NCI-H2081 (cell line): ENCODE measurements at regions not wholly inside any gene's neighbourhood (a gene's known extent, or its start where the extent isn't known, plus 50 kb on each side); places are given as distances from the start of the nearest gene placed in this dataset.

Source experiments
- DNase-seq, 2 experiments: peaks; one replicate each; lab custom pipeline; 2025; lab: John Stamatoyannopoulos, UW

- DNase-seq = no peak
Observed at GRCh38 chr4:184575306-184575705, 73.9 kb downstream of the CASP3 start.

DNA sequence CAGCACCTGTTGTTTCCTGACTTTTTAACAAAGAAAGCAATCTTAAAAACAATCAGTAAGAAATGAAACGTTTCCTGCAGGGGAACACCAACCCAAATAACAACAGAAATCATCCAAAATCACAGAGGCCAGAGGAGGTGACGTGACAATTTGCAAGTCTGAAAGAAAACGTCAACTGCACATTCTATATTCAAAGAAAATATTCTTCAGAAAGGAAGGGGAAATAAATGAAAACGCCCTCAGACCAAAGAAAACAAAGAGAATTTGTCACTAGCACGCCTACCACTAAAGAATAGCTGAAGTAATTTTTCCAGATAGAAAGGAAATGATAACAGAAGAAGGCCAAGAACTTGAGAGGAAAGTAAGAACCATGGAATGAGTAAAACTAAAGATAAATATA lies 74.4 kb downstream of the CASP3 start:
- no peak for DNase-seq

GRCh38 chr4:184573701-184574100 lies 75.5 kb downstream of the CASP3 start:
- DNase-seq = no peak

GRCh38 chr4:184568770-184569169 lies 80.5 kb downstream of the CASP3 start:
- DNase-seq = no peak

DNA sequence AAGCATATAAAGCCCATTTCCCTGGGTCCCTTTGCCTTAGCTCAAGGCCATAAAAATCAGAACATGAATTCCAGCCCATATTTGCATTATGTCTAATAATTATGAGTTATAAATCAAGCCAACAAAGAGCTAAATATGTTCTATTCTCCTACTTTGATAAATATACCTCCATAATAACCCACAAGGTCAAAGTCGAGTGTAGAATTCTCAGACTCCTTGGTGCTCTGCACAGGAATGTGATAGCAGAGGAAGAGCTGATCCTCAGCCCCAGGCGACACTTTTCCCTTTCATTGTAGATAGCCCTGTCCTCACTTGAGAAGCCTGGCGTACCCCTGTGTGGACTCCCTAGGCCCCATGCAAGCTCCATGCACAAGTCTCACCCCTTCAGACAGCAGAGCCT lies 85.6 kb downstream of the CASP3 start:
- no peak for DNase-seq

- no peak for DNase-seq
Observed at GRCh38 chr4:184558996-184559395, 84.6 kb upstream of the IRF2 start.

- no peak for DNase-seq
Observed at GRCh38 chr4:184553891-184554290, 79.5 kb upstream of the IRF2 start.

DNA sequence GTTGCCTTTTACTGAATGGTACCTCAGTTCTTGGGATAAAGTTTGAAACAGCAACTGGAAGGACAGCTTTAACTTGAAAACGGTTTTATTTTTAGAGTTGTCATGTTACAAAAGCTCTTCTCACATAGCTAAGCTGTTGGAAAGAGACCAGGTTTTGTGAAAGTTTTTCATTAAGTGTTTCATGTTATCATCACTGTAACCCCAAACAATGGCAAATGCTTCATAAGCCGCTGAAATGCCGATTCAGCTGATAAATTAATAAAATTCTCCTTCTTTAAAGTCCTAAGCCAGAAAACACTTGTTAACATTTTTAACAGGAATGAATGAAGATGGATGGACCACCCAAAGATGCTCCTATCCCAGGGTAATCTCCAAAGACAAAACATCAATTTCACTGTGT lies 76.1 kb upstream of the IRF2 start:
- no peak for DNase-seq

DNA sequence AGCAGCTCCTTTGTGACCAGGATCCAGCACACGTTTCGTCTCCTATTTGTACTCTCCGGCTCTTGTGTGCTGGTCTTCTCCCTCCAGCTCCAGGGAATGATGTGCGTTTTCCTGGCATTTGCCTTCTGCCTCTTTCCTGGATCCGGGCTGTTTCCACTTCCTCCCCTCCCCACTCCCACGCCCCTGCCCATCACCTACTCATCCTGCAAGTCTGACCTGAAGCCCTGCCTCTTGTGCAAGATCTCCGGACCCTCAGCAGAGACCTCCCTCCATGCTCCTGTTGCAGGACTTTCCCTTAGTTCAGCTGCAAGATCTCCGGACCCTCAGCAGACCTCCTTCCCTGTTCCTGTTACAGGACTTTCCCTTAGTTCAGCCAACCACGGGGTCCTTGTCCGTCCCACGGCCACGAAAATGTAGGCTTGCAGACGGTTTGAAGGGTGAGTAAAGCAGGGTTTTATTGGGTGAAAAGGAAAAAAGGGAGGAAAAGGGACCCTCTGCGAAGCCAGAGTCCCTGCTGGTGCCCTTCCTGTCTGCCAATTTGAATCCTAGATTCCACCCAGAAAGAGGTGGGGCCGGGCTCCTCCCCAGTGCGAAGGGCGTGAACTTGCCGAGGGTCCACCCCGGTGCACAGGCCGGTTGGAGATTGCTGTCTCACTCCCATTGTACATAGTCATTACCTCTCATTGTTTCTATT lies 74.4 kb upstream of the IRF2 start:
- no peak for DNase-seq

DNA sequence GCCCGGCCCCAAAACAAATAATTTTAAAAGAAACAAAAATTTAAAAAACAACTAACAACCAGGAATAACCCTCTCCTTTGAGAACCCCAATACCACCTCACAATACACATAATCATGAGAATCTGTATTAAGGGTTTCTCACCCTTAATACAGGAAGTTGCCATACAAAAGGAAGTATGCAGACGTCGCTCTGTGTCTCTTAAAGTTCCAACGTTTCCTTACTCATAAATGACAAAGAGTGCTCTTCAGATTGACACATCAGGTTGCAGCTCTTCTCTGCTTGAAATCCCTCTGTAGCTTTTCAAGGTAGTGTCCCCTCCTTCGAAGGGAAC lies 73.9 kb upstream of the IRF2 start:
- no peak for DNase-seq

- DNase-seq = no peak
Observed at GRCh38 chr4:184544788-184545409, 70.5 kb upstream of the IRF2 start.

- DNase-seq = no peak
Observed at GRCh38 chr4:184541907-184542306, 67.6 kb upstream of the IRF2 start.

- DNase-seq = no peak
Observed at GRCh38 chr4:184540307-184540706, 66.0 kb upstream of the IRF2 start.

GRCh38 chr4:184538023-184538599 lies 63.8 kb upstream of the IRF2 start:
- DNase-seq = peak; percentile 53 to 78

GRCh38 chr4:184537269-184538022 lies 63.1 kb upstream of the IRF2 start:
- peak; percentile 85 to 90 for DNase-seq

DNA sequence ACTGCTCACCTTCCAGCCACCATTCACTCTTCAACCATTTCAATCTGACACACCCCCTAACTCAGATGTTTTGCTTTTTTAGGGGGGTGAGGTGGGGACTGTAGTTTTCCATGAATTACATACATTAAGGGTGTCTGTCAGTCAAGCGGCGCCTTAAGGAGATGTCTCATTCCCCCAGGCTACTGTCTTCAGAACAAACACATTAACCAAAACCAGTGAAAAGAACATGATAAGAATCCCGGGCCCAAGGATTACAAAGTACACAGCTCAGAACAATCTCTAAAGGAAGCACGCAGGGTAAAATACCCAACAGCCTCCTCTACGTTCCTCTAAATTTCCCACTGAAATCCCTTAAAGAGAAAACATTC lies 62.5 kb upstream of the IRF2 start:
- no peak for DNase-seq

- DNase-seq = no peak
Observed at GRCh38 chr4:184536065-184536880, 61.9 kb upstream of the IRF2 start.

DNA sequence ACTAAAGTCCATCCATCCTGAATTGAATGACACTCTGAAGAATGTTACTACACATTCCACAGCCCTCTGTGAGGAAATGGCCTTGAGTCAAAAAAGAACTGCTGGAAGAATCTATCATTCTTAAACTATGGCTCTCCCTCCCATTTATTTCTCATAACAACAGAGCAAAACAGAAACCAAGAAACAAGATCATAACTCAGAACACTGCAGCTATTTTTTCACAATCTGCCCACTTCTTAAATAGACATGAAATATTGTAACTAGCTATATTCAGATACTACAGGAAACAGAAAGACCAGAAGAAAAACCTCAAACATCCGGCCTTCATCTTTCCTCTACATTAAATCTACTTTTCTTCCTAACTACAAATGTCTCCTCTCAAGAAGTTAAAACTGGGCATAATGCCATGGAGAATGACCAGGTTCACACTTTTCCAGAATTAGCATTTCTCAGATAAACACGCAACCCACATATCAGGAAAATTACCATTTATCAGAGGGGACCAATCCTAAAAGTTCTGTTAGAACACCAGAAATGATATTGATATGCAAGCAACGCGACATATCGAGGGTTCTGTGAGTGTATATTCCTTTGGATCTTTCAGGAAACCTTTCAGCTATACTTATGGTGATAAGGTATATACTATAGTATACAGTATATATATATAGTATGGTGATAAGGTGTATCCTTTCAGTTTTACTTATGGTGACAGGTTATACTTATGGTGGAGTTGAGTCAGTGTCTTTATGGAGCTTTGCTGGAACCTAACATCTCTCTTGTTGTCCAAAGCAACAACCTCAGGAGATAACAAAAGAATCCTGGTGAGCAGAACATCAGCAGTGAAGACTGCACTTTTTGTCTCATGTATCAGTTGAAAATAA lies 60.4 kb upstream of the IRF2 start:
- no peak for DNase-seq

DNA sequence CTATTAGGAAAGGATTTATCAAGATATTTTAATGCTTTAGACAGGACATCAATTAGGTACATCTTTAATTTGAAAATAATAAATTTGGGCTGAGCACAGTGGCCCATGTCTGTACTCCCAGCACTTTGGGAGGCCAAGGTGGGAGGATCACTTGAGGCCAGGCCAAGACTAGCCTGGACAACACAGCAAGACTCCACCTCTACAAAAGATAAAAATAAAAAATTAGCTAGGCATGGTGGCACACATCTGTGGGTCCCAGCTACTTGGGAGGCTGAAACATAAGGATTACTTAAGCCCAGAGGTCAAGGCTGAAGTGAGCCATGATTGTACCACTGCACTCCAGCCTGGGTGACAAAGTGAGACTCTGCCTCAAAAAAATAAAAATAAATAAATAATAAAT lies 59.6 kb upstream of the IRF2 start:
- no peak for DNase-seq

DNA sequence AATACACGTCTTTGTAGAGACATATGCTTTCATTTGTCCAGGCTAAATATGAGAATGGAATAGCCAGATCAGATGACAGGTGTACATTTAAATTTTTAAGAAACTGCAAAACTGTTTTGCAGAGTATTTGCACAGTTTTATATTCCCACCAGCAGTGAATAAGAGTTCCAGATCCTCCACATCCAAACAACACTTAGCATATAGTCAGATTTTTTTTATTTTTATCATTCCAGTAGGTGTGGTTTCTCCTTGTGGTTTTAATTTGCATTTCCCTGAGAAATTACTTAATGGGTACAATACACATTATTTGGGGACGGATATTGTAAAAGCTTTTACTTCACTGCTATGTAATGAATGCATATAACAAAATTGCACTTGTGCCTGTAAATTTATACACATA lies 56.7 kb upstream of the IRF2 start:
- DNase-seq = no peak

DNA sequence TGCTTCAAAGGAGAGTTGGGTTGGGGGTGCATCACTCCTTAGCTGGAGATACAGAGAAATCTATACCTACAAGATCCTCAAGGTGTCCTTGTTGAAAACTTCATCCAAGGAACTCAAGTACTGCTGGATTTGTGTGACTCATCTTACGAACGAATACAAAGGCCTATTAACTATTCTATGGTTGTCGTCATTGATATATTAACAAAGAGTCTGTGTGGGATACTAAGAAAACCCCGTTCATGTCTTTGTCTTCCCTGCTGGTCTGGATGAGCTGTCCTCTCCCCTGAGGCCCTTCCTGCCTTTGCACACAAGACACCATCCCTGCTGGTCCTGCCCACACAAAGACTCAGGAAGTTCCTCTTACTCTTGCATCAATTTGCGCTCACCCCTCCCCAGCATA lies 54.9 kb upstream of the IRF2 start:
- no peak for DNase-seq
